ENCODE measurements at regions not wholly inside any gene's neighbourhood (a gene's known extent, or its start where the extent isn't known, plus 50 kb on each side); places are given as distances from the start of the nearest gene placed in this dataset.

DNA sequence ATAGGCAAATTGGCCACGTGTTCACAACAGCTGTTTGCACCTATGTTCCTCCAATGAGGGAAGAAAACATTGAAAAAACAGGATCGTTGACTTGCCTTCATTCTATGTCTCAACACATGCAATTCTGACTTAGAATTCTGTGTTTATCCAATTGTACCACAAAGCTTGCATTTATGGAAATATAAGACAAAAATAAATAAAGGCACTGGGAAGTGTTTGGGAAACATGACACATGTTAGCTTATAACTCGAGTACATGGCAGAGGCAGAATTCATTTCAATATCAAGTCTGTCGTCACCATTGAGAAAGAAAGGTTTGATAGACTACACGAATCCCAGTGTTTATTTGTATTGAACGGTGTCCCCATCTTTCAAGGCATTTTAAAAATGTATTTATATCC is 291.2 kb downstream of the AHR start:
- TF ChIP-seq, protein P1, sequence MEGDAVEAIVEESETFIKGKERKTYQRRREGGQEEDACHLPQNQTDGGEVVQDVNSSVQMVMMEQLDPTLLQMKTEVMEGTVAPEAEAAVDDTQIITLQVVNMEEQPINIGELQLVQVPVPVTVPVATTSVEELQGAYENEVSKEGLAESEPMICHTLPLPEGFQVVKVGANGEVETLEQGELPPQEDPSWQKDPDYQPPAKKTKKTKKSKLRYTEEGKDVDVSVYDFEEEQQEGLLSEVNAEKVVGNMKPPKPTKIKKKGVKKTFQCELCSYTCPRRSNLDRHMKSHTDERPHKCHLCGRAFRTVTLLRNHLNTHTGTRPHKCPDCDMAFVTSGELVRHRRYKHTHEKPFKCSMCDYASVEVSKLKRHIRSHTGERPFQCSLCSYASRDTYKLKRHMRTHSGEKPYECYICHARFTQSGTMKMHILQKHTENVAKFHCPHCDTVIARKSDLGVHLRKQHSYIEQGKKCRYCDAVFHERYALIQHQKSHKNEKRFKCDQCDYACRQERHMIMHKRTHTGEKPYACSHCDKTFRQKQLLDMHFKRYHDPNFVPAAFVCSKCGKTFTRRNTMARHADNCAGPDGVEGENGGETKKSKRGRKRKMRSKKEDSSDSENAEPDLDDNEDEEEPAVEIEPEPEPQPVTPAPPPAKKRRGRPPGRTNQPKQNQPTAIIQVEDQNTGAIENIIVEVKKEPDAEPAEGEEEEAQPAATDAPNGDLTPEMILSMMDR (IDR thresholded peaks at IDR 0.05; ENCODE audit: low read depth, low read length, poor library complexity, severe bottlenecking): no peak
- TF ChIP-seq EZH2phosphoT487 (IDR thresholded peaks at IDR 0.05; ENCODE audit: borderline replicate concordance, low read length): no peak

All from DOHH2 (cell line).